K562 (cell line): ENCODE measurements at regions not wholly inside any gene's neighbourhood (a gene's known extent, or its start where the extent isn't known, plus 50 kb on each side); places are given as distances from the start of the nearest gene placed in this dataset.

Source experiments
- ARNT ChIP-seq, 2 experiments: fragments of 450-650 bp; IDR thresholded peaks; 2 replicates each; pipeline ENCODE4 v1.6.1; 2016; ENCODE audit warnings: mild to moderate bottlenecking in 1 of 2
- CTCF ChIP-seq, 3 experiments: IDR thresholded peaks in 2 of 3; conservative IDR thresholded peaks in 1 of 3; 2 replicates each; pipeline ENCODE4 v1.5.1; 2011 to 2012; ENCODE audit warnings: low read length in 3 of 3, mild to moderate bottlenecking in 3 of 3, control low read depth in 2 of 3, improper control_type of control experiment in 1 of 3, inconsistent platforms in 1 of 3, low read depth in 1 of 3, mixed read lengths in 1 of 3, moderate library complexity in 1 of 3; ENCODE audit not compliant: insufficient read depth in 2 of 3
- MTA3 ChIP-seq: fragments of 450-650 bp; formaldehyde crosslinking; IDR thresholded peaks from 2 replicates; pipeline ENCODE4 v1.6.1; 2017; ENCODE audit warnings: mild to moderate bottlenecking, borderline replicate concordance
- TRIM28 ChIP-seq: fragments of 450-650 bp; IDR thresholded peaks from 2 replicates; pipeline ENCODE4 v1.6.1; 2017
- ZNF263 ChIP-seq: sonication (generic); formaldehyde crosslinking; IDR thresholded peaks from 2 replicates; pipeline ENCODE4 v1.8.0; 2022; ENCODE audit warnings: mild to moderate bottlenecking, missing genetic modification reagents, borderline replicate concordance

DNA sequence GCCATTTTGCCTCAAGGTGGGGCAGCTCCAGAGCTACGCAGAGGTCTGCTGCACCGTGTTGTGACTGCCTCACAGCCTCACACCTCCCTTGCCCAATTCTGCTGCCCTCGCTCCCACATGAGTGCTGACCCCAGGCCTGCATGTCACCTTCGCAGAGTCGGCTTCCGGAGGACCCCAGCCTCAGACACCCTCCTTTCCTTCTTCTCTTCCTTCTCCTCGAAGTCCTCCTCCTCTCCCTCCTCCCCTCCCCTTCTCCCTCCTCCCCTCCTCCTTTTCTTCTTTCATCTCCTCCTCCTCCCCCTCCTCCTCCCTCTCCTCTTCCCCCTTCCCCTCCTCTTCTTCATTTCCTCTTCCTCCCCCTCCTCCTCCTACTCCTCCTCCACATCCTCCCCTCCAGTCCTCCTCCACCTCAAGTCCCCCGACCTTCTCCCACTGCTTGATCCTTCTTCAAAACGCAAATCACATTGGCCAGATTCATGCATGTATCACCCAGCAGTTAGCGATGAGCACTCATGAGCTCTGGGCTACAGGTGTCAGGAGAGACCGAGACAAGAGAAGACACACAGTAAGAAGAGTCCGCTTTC lies 243.8 kb downstream of the RBFOX3 start:
- TF ChIP-seq ZNF263 (CRISPR knock-in tag) (peak; percentile 87), CTCF (IDR thresholded peaks at IDR 0.05 in 2 of 3, conservative IDR thresholded peaks at IDR 0.05 in 1 of 3; ENCODE audit: insufficient read depth in 2 of 3, low read depth in 1 of 3, low read length in 3 of 3) (no peak), TRIM28 (no peak), ARNT (IDR thresholded peaks at IDR 0.05) (no peak), MTA3 (no peak)
